Astrocyte (in vitro differentiated cells and primary cell): ENCODE measurements at regions not wholly inside any gene's neighbourhood (a gene's known extent, or its start where the extent isn't known, plus 50 kb on each side); places are given as distances from the start of the nearest gene placed in this dataset.

ENCODE experiments used
- EZH2 ChIP-seq: IDR thresholded peaks from 2 replicates; pipeline ENCODE4 v1.6.1; 2012; ENCODE audit warnings: mild to moderate bottlenecking, low read length, inconsistent platforms; ENCODE audit not compliant: insufficient read depth
- TF ChIP-seq, protein P1 (sequence below): IDR thresholded peaks from 2 replicates; pipeline ENCODE4 v1.5.1; 2011; ENCODE audit warnings: low read depth, mild to moderate bottlenecking, inconsistent platforms, low read length, moderate library complexity; ENCODE audit not compliant: insufficient read depth

DNA sequence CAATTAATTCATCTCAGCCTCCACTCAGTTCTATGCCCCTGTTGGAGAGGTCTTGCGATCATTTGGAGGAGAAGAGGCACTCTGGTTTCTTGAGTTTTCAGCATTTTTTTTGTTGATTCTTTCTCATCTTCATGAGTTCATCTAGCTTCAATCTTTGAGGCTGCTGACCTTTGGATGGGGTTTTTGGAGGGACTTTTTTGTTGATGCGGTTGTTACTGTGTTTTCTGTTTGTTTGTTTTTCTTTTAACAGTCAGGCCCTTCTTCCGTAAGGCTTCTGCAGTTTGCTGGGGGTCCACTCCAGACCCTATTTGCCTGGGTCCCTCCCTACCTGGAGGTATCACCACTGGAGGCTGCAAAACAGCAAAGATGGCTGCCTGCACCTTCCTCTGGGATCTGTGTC is 149.9 kb upstream of the RBBP8 start:
- TF ChIP-seq, protein P1, sequence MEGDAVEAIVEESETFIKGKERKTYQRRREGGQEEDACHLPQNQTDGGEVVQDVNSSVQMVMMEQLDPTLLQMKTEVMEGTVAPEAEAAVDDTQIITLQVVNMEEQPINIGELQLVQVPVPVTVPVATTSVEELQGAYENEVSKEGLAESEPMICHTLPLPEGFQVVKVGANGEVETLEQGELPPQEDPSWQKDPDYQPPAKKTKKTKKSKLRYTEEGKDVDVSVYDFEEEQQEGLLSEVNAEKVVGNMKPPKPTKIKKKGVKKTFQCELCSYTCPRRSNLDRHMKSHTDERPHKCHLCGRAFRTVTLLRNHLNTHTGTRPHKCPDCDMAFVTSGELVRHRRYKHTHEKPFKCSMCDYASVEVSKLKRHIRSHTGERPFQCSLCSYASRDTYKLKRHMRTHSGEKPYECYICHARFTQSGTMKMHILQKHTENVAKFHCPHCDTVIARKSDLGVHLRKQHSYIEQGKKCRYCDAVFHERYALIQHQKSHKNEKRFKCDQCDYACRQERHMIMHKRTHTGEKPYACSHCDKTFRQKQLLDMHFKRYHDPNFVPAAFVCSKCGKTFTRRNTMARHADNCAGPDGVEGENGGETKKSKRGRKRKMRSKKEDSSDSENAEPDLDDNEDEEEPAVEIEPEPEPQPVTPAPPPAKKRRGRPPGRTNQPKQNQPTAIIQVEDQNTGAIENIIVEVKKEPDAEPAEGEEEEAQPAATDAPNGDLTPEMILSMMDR, result no peak
- no peak for TF ChIP-seq EZH2
